Mesothelial cell of epicardium (in vitro differentiated cells): ENCODE measurements at regions not wholly inside any gene's neighbourhood (a gene's known extent, or its start where the extent isn't known, plus 50 kb on each side); places are given as distances from the start of the nearest gene placed in this dataset.

Experiments
- DNase-seq, 2 experiments: peaks; one replicate each; pipeline ENCODE4 v3.0.0; 2021; ENCODE audit warnings: low spot score in 2 of 2; ENCODE audit not compliant: unreplicated experiment in 2 of 2
- H3K27ac Mint-ChIP-seq: 2 replicates; pipeline ENCODE4 v1.8.0; 2021; ENCODE audit warnings: mixed read lengths
- H3K27me3 Mint-ChIP-seq: 2 replicates; pipeline ENCODE4 v1.8.0; 2021; ENCODE audit warnings: low read depth, mixed read lengths
- H3K36me3 Mint-ChIP-seq: 2 replicates; pipeline ENCODE4 v1.8.0; 2021; ENCODE audit warnings: mixed read lengths
- H3K4me1 Mint-ChIP-seq: 2 replicates; pipeline ENCODE4 v1.8.0; 2021; ENCODE audit warnings: mixed read lengths
- H3K4me3 Mint-ChIP-seq: 2 replicates; pipeline ENCODE4 v1.8.0; 2021; ENCODE audit warnings: mild to moderate bottlenecking, moderate library complexity, mixed read lengths
- H3K9me3 Mint-ChIP-seq: 2 replicates; pipeline ENCODE4 v1.8.0; 2021; ENCODE audit warnings: mixed read lengths
- CTCF ChIP-seq: fragments of 200-600 bp; sonication (generic); IDR thresholded peaks from one replicate; pipeline ENCODE4 v1.5.0; 2021; ENCODE audit warnings: antibody characterized with exemption; ENCODE audit not compliant: unreplicated experiment

- Mint-ChIP-seq H3K4me3 (no peak overlapping the region), H3K27ac (no peak overlapping the region), H3K4me1 (no peaks in the 10 kb centered on the region), H3K9me3 (peaks cover 6% of the 10 kb centered on the region), H3K27me3 (peaks cover 11% of the 10 kb centered on the region), H3K36me3 (no peaks in the 10 kb centered on the region)
- DNase-seq, result no peak
- TF ChIP-seq CTCF, result no peak
Measured at GRCh38 chr1:221381910-221382623, 359.8 kb downstream of the DUSP10 start.

- Mint-ChIP-seq H3K4me3 (no peak overlapping the region), H3K36me3 (no peaks in the 10 kb centered on the region), H3K4me1 (peaks cover 2% of the 10 kb centered on the region), H3K9me3 (peaks cover 26% of the 10 kb centered on the region), H3K27ac (no peak overlapping the region), H3K27me3 (peaks cover 2% of the 10 kb centered on the region)
- no peak for DNase-seq
- no peak for TF ChIP-seq CTCF
Measured at GRCh38 chr1:221392453-221392852, 349.4 kb downstream of the DUSP10 start.

- H3K27me3 Mint-ChIP-seq, result peaks cover 2% of the 10 kb centered on the region
- no peak overlapping the region for H3K4me3 Mint-ChIP-seq
- no peaks in the 10 kb centered on the region for H3K36me3 Mint-ChIP-seq
- H3K4me1 Mint-ChIP-seq, result peaks cover 2% of the 10 kb centered on the region
- H3K9me3 Mint-ChIP-seq, result peaks cover 30% of the 10 kb centered on the region
- TF ChIP-seq CTCF, result no peak
- no peak overlapping the region for H3K27ac Mint-ChIP-seq
- DNase-seq, result no peak
Measured at GRCh38 chr1:221394011-221394544, 347.8 kb downstream of the DUSP10 start.

GRCh38 chr1:221396526-221396925 lies 345.4 kb downstream of the DUSP10 start:
- no peaks in the 10 kb centered on the region for H3K36me3 Mint-ChIP-seq
- H3K4me3 Mint-ChIP-seq, result no peak overlapping the region
- H3K4me1 Mint-ChIP-seq, result peaks cover 2% of the 10 kb centered on the region
- no peak overlapping the region for H3K27ac Mint-ChIP-seq
- TF ChIP-seq CTCF, result no peak
- peaks cover 48% of the 10 kb centered on the region for H3K9me3 Mint-ChIP-seq
- H3K27me3 Mint-ChIP-seq, result peaks cover 2% of the 10 kb centered on the region
- no peak for DNase-seq

- DNase-seq, result no peak
- H3K4me1 Mint-ChIP-seq, result peaks cover 2% of the 10 kb centered on the region
- no peak for TF ChIP-seq CTCF
- H3K27ac Mint-ChIP-seq, result no peak overlapping the region
- H3K4me3 Mint-ChIP-seq, result no peak overlapping the region
- peaks cover 51% of the 10 kb centered on the region for H3K9me3 Mint-ChIP-seq
- no peaks in the 10 kb centered on the region for H3K36me3 Mint-ChIP-seq
- peaks cover 2% of the 10 kb centered on the region for H3K27me3 Mint-ChIP-seq
Measured at GRCh38 chr1:221397141-221397540, 344.7 kb downstream of the DUSP10 start.

GRCh38 chr1:221397606-221398005 lies 344.3 kb downstream of the DUSP10 start:
- no peaks in the 10 kb centered on the region for H3K36me3 Mint-ChIP-seq
- DNase-seq, result no peak
- no peak for TF ChIP-seq CTCF
- no peak overlapping the region for H3K27ac Mint-ChIP-seq
- peaks cover 2% of the 10 kb centered on the region for H3K27me3 Mint-ChIP-seq
- H3K4me3 Mint-ChIP-seq, result no peak overlapping the region
- H3K9me3 Mint-ChIP-seq, result peaks cover 56% of the 10 kb centered on the region
- H3K4me1 Mint-ChIP-seq, result peaks cover 2% of the 10 kb centered on the region
